IPS-18c (cell line): ENCODE measurements at regions not wholly inside any gene's neighbourhood (a gene's known extent, or its start where the extent isn't known, plus 50 kb on each side); places are given as distances from the start of the nearest gene placed in this dataset.

ENCODE experiments used
- H3K4me3 ChIP-seq: 2 replicates; pipeline ENCODE4 v1.7.0; 2013; ENCODE audit warnings: low read depth, mild to moderate bottlenecking, low read length, moderate library complexity; ENCODE audit not compliant: insufficient read depth
- H3K9me3 ChIP-seq: one replicate; pipeline ENCODE4 v1.6.1; 2013; ENCODE audit warnings: mild to moderate bottlenecking, low read length, moderate library complexity; ENCODE audit not compliant: control insufficient read depth, insufficient read depth

DNA sequence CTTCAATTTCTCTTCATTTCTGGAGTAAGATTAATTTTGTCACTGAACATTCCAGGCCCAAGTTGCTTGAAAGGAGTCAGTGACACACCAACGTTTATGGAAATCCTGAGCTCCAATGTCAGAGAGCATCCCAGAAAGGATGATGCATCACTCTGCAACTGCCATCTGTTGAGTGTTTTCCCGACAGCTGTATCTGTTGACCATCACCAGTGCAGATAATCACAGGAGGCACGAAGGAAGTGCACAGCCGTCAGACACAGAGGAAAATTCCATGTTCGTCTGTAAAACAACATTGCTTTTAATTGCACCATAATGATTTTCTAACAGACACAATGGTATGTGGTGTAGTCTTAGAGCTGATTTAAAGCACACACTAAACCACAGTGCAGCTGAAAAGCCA lies 376.7 kb upstream of the ADGRL2 start:
- Histone ChIP-seq H3K4me3 (no peak overlapping the region), H3K9me3 (no peaks in the 10 kb centered on the region)

DNA sequence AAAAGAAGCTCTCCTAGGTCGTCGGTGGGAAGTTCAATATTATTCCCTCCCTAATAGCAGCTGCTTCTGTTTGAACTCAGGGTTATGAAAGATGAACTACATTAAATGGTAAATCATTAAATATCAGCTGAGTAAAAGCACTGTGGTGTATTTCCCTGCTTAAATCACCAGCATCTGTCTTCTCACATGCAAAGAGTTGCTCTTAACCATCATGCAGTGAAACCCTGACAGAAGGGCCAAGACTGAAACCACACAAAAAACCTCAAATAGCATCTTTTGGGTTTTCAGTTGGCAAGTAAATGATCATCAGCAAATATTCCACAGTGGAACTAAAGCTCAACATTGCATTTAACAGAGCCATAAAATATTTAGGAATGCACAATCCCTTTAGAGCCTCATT lies 380.0 kb upstream of the ADGRL2 start:
- Histone ChIP-seq H3K9me3 (no peaks in the 10 kb centered on the region), H3K4me3 (no peak overlapping the region)

- Histone ChIP-seq H3K4me3 (no peak overlapping the region), H3K9me3 (no peaks in the 10 kb centered on the region)
These were observed 386.2 kb upstream of the ADGRL2 start for GRCh38 chr1:81414488-81415015.

GRCh38 chr1:81412954-81413353 lies 387.8 kb upstream of the ADGRL2 start:
- no peaks in the 10 kb centered on the region for H3K9me3 ChIP-seq
- H3K4me3 ChIP-seq, result no peak overlapping the region

DNA sequence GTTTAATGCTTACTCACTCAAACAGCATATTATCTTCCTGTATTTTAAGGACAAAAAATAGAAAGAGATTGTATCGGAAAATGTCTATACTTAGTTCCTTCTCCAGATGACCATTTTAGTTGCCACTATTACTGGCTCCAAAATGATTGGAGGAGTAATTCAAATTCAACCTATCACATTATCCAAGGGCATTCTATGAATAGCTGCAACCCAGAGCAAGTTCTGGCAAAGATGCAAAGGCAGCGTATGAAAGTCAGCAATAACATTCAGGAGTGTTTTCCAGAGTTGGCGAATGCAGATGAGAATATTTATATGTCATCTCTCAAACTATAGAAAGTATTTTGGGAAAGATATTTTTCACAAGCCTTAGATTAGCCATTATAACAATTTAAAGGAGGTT lies 389.8 kb upstream of the ADGRL2 start:
- Histone ChIP-seq H3K9me3 (no peaks in the 10 kb centered on the region), H3K4me3 (no peak overlapping the region)

- Histone ChIP-seq H3K4me3 (no peak overlapping the region), H3K9me3 (no peaks in the 10 kb centered on the region)
These were observed 390.4 kb upstream of the ADGRL2 start for GRCh38 chr1:81410351-81410750.

DNA sequence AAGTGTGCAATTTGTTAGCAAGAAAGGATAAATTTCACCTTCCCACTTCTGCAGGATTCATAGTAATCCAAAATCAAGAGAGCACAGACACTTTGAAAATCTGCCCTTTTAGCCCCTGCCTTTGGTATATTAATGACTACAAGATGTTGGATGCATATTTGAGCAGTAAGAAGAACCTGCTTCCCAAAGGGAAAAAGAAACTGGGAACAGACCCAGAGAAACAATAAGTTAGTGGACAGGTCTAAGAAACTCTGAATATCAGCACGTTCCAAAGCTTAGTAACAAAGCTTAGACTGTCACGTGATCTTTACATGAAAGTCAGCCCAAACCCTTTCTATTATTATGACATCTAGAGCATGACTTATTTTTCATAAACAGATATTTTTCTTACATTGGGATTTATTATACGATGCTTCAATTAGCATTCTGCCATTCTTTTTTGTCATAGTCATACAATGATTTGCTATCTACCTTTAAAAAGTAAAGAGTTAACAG lies 390.9 kb upstream of the ADGRL2 start:
- Histone ChIP-seq H3K4me3 (no peak overlapping the region), H3K9me3 (no peaks in the 10 kb centered on the region)

- no peak overlapping the region for H3K4me3 ChIP-seq
- no peaks in the 10 kb centered on the region for H3K9me3 ChIP-seq
These were observed 391.5 kb upstream of the ADGRL2 start for GRCh38 chr1:81409262-81409661.

DNA sequence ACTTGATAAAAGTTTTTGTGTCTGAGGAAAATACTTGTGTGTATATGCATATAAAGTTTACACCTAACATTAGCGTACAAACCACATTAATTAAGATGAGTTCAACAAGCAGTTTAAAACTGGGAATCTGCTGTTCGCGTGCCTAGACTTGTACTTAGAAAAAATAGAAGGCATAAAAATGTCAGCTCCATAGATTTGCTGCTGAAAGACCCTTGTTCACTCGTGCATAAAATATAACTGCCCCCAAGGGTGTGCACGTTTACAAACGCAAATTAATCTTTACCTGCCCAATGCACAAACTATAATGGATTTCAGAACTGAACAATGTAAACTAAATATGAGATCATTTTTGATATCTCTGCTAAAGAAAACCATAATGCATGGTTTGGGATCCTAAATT lies 392.3 kb upstream of the ADGRL2 start:
- Histone ChIP-seq H3K4me3 (no peak overlapping the region), H3K9me3 (no peaks in the 10 kb centered on the region)

DNA sequence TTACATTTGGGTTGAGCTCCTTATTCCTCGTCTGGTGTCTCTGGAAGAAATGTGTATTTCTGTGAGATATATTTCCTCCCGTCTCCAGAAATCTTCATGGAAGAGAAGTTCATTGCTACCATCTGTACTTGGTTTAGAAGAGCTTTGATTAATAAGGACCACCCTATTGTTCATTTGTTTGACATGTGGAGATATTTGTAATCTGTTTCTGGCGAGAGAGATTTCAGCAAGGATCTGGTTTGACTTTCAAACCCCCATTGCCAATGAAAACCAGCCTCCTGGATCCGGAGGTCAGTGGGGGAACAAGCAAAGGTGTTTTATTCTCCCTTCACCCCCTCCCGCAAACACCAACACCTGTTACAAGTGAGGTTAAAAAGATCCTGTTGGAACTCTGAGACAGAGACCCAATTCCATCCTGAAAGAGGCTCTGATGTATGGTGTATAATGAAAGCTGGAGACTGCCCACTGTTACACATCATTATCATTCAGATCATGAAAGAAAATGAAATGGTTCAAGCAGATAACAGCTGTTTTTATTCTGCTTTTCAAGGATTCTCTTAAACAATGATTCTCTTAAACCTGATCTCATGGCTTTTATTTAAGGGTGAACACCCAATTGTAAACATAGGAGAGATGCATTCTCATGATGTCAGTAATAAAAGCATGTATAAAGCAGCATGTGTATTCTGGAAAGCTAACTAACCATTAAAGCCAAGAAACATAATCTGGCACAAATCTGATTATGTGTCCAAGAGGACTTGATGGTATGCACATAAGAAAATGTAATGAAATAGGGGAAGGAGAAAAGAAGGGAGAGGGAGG lies 393.5 kb upstream of the ADGRL2 start:
- Histone ChIP-seq H3K9me3 (no peaks in the 10 kb centered on the region), H3K4me3 (no peak overlapping the region)

GRCh38 chr1:81406292-81406999 lies 394.3 kb upstream of the ADGRL2 start:
- Histone ChIP-seq H3K9me3 (no peaks in the 10 kb centered on the region), H3K4me3 (no peak overlapping the region)

- Histone ChIP-seq H3K4me3 (no peak overlapping the region), H3K9me3 (no peaks in the 10 kb centered on the region)
These were observed 402.7 kb upstream of the ADGRL2 start for GRCh38 chr1:81398041-81398440.

DNA sequence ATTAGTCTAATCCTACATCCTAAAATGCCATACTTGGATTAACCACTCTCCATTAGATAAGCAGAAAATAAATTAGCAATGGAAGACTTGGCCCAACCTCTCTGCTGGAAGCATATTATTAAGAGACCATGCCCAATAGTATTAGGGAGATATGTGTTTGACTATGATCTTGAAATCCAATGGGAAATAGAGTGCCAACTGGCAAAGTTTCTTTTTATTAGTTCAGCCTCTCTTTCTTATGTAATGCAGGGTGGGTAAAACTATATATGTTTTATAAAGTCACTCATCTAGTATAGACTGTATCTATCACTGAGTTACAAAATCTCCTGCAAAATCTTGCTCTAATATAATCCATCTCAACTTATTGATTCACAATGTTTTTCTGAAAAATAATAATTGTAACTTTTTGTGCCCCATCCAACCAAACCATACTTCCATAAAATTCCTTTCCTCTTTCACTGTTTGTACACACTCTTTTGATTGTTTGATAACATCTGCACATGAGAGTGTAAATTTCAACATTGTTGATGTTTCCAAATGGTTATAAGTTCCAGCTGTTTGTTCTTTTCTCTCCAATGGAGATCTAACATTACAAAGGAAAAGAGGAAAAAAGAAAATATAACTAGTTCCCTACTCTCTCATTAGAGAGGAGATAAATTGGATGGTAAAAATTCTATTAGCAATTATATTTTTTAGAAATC lies 408.1 kb upstream of the ADGRL2 start:
- no peak overlapping the region for H3K4me3 ChIP-seq
- no peaks in the 10 kb centered on the region for H3K9me3 ChIP-seq

GRCh38 chr1:81391125-81391828 lies 409.5 kb upstream of the ADGRL2 start:
- Histone ChIP-seq H3K4me3 (no peak overlapping the region), H3K9me3 (no peaks in the 10 kb centered on the region)

- Histone ChIP-seq H3K4me3 (no peak overlapping the region), H3K9me3 (no peaks in the 10 kb centered on the region)
These were observed 412.3 kb upstream of the ADGRL2 start for GRCh38 chr1:81388435-81388834.

DNA sequence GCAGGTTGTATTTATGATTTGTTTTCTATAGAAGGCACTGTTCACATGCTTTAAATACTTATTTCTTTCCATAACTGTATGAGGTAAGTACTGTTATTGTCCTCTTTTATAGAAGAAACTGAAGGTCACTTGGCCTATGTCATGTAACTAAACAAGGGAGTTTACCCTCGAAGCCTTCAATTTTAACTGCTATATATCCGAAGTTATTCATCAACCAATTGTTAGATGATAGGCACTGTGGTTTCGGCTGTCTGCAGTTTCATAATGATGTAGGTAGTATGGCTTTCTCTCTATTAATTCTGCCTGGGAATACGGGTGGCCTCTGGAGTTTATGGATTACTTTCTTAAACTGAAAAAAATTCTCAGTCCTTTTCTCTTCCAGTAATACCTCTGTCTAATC lies 413.3 kb upstream of the ADGRL2 start:
- no peak overlapping the region for H3K4me3 ChIP-seq

DNA sequence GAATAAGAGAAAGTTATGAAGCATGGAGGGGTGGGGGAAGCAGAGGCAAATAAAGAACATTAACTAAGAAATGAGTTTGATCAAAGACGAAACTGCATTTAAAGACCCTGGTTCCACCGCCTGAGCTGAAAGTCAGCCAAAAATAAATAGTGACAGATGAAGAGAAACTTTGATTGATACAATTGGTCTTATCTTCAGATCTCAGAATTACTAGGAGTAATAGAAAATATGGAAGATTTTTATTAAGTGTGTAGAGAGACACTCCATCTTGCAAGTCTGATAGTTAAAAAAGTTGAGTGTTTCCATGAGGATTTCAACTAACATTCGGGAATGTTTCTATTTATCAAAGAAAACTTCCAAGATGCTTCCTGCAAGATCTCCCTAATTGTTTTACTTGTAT lies 418.2 kb upstream of the ADGRL2 start:
- H3K9me3 ChIP-seq, result no peaks in the 10 kb centered on the region
- H3K4me3 ChIP-seq, result no peak overlapping the region

More for the DNA sequence above, 413.3 kb upstream of the ADGRL2 start:
- H3K9me3 ChIP-seq, result no peaks in the 10 kb centered on the region
